Fibroblast of lung (primary cell): ENCODE measurements at regions not wholly inside any gene's neighbourhood (a gene's known extent, or its start where the extent isn't known, plus 50 kb on each side); places are given as distances from the start of the nearest gene placed in this dataset.

Experiments
- EZH2 ChIP-seq: IDR thresholded peaks from 2 replicates; pipeline ENCODE4 v1.5.1; 2012; ENCODE audit warnings: low read length, control low read depth, mild to moderate bottlenecking; ENCODE audit errors: missing control alignments
- TF ChIP-seq, protein P1 (sequence below), 2 donors: IDR thresholded peaks in 1 of 2; conservative IDR thresholded peaks in 1 of 2; 1 replicate in 1 of 2; 2 replicates in 1 of 2; pipeline ENCODE4 v1.5.1; 2011 to 2012; ENCODE audit warnings: low read length in 2 of 2, control low read depth in 1 of 2, inconsistent platforms in 1 of 2, low read depth in 1 of 2, mild to moderate bottlenecking in 1 of 2

DNA sequence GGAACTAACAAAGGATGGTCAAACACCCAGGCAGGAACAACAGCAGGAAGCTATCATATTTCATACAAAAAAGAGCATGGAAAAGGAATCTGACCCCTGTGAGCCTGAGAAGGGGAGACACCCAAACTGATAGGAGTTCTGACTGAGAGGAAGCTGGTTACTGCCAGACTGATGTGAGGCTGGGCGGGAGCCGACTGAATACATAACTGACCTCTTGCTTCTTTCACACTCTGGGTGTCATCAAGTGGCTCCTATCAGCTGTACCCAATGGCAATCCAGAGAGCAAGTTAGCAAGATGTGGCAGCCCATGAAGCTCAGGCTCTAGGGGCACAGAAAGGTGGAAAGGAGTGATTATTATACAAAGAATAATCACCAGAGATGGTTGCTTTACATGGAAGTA lies 795.1 kb upstream of the HS3ST5 start:
- TF ChIP-seq, protein P1, sequence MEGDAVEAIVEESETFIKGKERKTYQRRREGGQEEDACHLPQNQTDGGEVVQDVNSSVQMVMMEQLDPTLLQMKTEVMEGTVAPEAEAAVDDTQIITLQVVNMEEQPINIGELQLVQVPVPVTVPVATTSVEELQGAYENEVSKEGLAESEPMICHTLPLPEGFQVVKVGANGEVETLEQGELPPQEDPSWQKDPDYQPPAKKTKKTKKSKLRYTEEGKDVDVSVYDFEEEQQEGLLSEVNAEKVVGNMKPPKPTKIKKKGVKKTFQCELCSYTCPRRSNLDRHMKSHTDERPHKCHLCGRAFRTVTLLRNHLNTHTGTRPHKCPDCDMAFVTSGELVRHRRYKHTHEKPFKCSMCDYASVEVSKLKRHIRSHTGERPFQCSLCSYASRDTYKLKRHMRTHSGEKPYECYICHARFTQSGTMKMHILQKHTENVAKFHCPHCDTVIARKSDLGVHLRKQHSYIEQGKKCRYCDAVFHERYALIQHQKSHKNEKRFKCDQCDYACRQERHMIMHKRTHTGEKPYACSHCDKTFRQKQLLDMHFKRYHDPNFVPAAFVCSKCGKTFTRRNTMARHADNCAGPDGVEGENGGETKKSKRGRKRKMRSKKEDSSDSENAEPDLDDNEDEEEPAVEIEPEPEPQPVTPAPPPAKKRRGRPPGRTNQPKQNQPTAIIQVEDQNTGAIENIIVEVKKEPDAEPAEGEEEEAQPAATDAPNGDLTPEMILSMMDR (conservative IDR thresholded peaks at IDR 0.05 in 1 of 2, IDR thresholded peaks at IDR 0.05 in 1 of 2; ENCODE audit: low read depth in 1 of 2, low read length in 2 of 2) = no peak
- no peak for TF ChIP-seq EZH2
